HepG2 (cell line): ENCODE measurements at regions not wholly inside any gene's neighbourhood (a gene's known extent, or its start where the extent isn't known, plus 50 kb on each side); places are given as distances from the start of the nearest gene placed in this dataset.

ENCODE experiments used
- ASH2L ChIP-seq: fragments of 300-600, 200-600 bp; sonication (generic); IDR thresholded peaks from 2 replicates; pipeline ENCODE4 v1.7.0; 2017; ENCODE audit warnings: low read depth, mild to moderate bottlenecking, moderate library complexity, mixed read lengths, low read length; ENCODE audit not compliant: insufficient read length
- RFX1 ChIP-seq: fragments of 450-650 bp; IDR thresholded peaks from 2 replicates; pipeline ENCODE4 v1.6.1; 2017
- TCF12 ChIP-seq, 2 experiments: fragments of 450-650 bp in 1 of 2; sonication (generic) in 1 of 2; formaldehyde crosslinking in 1 of 2; IDR thresholded peaks; 2 replicates each; pipeline versions ENCODE4 v1.6.1 to v1.8.0; 2017 to 2022; ENCODE audit warnings: antibody characterized with exemption in 1 of 2, mild to moderate bottlenecking in 1 of 2, missing genetic modification reagents in 1 of 2, moderate library complexity in 1 of 2
- ZNF20 ChIP-seq: sonication (generic); formaldehyde crosslinking; IDR thresholded peaks from 2 replicates; pipeline ENCODE4 v1.4.0; 2020; ENCODE audit warnings: mild to moderate bottlenecking, moderate library complexity, missing genetic modification reagents
- ZNF230 ChIP-seq: sonication (generic); formaldehyde crosslinking; IDR thresholded peaks from 2 replicates; pipeline ENCODE4 v1.4.0; 2020; ENCODE audit warnings: mild to moderate bottlenecking, missing genetic modification reagents
- ZNF274 ChIP-seq: sonication (generic); formaldehyde crosslinking; IDR thresholded peaks from 2 replicates; pipeline ENCODE4 v1.5.1; 2020; ENCODE audit warnings: mild to moderate bottlenecking, missing genetic modification reagents
- ZNF558 ChIP-seq: sonication (generic); formaldehyde crosslinking; IDR thresholded peaks from 2 replicates; pipeline ENCODE4 v1.9.0; 2022; ENCODE audit warnings: mild to moderate bottlenecking, missing genetic modification reagents, borderline replicate concordance
- ZNF790 ChIP-seq: sonication (generic); formaldehyde crosslinking; IDR thresholded peaks from 2 replicates; pipeline ENCODE4 v1.8.0; 2022; ENCODE audit warnings: missing genetic modification reagents, mild to moderate bottlenecking, borderline replicate concordance
- TF ChIP-seq, protein P1 (sequence below): sonication (generic); formaldehyde crosslinking; IDR thresholded peaks from 2 replicates; pipeline ENCODE4 v1.5.0; 2020; ENCODE audit warnings: mild to moderate bottlenecking, missing genetic modification reagents, moderate library complexity

DNA sequence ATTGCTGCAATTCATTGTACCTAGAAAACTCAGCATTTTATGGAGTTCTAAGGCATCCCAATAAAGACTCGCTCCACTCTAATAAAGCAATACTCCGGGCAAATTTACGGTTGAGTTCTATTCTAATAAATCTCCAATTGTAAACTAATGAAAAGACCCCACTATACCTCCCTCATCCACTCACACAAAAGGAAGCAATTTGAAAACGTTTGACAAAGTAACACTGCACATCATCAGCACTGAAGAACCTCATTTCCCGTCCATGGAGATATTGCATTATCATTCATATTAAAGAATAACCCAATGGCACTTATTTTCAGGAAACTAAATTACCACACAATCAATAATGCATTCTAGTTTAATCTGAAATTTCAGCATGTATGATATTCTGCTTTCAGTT lies 111.0 kb upstream of the LMO3 start:
- TF ChIP-seq ASH2L = no peak
- no peak for TF ChIP-seq ZNF20
- TF ChIP-seq, protein P1, sequence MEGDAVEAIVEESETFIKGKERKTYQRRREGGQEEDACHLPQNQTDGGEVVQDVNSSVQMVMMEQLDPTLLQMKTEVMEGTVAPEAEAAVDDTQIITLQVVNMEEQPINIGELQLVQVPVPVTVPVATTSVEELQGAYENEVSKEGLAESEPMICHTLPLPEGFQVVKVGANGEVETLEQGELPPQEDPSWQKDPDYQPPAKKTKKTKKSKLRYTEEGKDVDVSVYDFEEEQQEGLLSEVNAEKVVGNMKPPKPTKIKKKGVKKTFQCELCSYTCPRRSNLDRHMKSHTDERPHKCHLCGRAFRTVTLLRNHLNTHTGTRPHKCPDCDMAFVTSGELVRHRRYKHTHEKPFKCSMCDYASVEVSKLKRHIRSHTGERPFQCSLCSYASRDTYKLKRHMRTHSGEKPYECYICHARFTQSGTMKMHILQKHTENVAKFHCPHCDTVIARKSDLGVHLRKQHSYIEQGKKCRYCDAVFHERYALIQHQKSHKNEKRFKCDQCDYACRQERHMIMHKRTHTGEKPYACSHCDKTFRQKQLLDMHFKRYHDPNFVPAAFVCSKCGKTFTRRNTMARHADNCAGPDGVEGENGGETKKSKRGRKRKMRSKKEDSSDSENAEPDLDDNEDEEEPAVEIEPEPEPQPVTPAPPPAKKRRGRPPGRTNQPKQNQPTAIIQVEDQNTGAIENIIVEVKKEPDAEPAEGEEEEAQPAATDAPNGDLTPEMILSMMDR (CRISPR knock-in tag) = no peak
- TF ChIP-seq RFX1 = no peak
- no peak for TF ChIP-seq ZNF790 (CRISPR knock-in tag)
- no peak for TF ChIP-seq ZNF230
- no peak for TF ChIP-seq ZNF558 (CRISPR knock-in tag)
- no peak for TF ChIP-seq ZNF274
- TF ChIP-seq TCF12 (IDR thresholded peaks at IDR 0.05) = no peak
- TF ChIP-seq TCF12 (CRISPR knock-in tag; IDR thresholded peaks at IDR 0.05) = no peak
